ENCODE measurements at regions not wholly inside any gene's neighbourhood (a gene's known extent, or its start where the extent isn't known, plus 50 kb on each side); places are given as distances from the start of the nearest gene placed in this dataset.

DNA sequence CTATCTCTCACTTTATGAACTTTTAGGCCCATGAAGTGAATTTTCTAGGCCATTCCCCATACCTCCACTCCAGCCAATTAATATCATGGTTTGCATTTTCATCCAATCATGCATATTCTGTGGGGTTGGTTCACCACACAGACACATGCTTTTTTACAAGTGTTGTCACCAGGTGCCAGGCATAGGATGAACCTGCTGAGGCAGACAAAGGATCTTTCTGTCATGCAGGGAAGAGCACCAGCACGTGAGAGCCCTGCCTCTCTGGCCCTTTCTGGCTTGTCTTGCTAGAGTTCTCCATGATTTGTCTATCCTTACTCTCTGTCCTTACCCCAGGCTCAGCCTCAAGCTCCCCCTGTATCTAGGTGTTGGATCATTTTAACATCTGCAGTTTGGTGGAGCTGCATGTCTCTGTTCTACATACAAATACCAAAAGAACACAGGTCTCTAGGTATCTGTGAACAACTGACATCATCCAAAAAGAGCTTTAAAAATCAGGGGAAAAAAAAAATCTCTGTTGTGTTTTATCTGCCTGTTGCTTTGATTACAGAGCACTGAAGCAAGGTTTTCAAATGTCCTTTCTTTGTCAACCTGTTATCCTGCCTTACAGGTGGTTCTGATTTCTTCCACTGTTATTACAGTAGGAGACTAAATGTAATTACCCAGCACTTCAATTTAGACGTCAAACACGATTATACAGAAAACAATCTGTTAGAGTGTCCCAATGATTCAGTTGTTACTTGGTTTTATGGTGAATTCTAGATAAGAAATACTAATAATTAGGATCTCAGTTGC is 58.4 kb upstream of the GRAMD1B start:
- TF ChIP-seq, protein P1, sequence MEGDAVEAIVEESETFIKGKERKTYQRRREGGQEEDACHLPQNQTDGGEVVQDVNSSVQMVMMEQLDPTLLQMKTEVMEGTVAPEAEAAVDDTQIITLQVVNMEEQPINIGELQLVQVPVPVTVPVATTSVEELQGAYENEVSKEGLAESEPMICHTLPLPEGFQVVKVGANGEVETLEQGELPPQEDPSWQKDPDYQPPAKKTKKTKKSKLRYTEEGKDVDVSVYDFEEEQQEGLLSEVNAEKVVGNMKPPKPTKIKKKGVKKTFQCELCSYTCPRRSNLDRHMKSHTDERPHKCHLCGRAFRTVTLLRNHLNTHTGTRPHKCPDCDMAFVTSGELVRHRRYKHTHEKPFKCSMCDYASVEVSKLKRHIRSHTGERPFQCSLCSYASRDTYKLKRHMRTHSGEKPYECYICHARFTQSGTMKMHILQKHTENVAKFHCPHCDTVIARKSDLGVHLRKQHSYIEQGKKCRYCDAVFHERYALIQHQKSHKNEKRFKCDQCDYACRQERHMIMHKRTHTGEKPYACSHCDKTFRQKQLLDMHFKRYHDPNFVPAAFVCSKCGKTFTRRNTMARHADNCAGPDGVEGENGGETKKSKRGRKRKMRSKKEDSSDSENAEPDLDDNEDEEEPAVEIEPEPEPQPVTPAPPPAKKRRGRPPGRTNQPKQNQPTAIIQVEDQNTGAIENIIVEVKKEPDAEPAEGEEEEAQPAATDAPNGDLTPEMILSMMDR (conservative IDR thresholded peaks at IDR 0.05 in 1 of 2, IDR thresholded peaks at IDR 0.05 in 1 of 2; ENCODE audit: low read depth in 1 of 2, low read length in 2 of 2): no peak
- no peak for TF ChIP-seq EZH2 (IDR thresholded peaks at IDR 0.05; ENCODE audit: low read length, missing control alignments)

Measured in fibroblast of lung (primary cell).